Stimulated activated CD4-positive, alpha-beta T cell treated with anti-CD3 and anti-CD28 coated beads, Interleukin-2, amount 100 ng/mL, for 4 hours (primary cell): ENCODE measurements at regions not wholly inside any gene's neighbourhood (a gene's known extent, or its start where the extent isn't known, plus 50 kb on each side); places are given as distances from the start of the nearest gene placed in this dataset.

ENCODE experiments used
- DNase-seq: peaks from one replicate; pipeline ENCODE4 v3.0.0-alpha.2; 2020; ENCODE audit warnings: low read depth

GRCh38 chr3:17985658-17986347, 243.4 kb upstream of the TBC1D5 start:
- DNase-seq, result no peak

DNA sequence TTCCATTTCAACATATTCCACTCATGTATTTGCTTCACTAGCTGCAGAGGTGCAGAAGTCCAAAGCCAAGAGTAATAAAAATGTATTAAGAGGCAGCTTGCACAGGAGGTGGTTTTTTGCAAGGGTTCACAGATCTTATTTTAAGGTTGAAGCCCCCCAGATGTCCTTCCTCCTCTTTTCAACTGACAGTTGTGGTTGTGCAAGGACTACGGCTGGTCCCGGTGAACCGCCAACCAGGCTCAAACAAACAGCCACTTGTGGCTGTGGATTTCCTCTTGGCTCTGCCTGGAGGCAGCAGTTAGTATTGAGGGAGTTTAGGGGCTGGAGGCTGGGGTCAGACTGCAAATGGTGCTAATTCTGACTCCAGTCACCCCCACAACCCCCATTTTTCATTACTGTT, 240.7 kb upstream of the TBC1D5 start:
- DNase-seq, result no peak

DNA sequence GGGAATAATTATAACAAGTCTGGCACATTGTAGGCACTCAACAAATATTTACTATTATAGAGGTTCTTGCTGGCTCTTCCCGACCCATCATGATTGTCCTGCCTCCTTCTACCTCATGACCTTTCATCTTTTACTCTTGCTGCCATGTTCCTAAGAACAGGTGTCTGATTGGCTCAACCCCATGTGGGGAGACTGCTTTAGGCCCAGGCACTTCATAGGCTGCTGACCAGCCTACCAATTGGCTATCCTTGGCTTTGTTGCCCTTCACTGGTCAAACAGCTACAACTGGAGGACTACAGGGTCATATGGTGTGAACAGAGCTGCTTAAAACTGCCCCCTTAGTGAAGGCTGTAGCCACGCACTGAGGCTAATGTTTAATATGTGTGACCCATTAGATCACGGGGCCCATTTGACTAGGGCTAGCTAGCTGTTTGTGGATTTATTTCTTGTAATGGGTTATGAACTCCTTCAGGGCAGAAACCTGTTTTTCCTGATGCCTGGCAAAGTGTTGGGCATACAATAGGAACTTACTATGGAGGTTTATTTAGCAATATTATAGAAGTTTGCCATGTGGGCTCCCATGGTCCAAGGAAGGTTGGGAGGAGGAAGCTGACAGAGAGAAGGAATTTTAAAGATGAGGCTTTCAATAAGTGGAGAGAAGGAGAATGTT, 239.9 kb upstream of the TBC1D5 start:
- no peak for DNase-seq

DNA sequence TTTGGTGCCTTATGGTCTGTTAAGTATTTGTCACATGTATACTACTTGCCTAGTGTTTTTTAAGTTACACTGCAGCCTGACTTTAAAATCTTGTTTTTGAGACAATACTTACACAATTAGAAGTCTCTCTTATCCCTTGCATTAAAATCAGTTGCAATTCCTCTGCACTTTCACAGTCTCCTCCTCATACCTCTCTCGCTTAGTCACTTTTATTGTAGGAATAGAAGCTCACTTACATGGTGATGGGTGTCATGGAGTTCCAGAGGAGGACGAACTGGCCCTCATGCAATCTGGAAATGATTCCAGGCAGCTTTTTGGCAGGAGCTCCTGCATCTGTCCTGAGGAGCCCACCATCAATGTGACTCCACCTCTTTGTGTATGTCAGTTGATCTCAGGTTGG, 238.4 kb upstream of the TBC1D5 start:
- DNase-seq, result no peak

DNA sequence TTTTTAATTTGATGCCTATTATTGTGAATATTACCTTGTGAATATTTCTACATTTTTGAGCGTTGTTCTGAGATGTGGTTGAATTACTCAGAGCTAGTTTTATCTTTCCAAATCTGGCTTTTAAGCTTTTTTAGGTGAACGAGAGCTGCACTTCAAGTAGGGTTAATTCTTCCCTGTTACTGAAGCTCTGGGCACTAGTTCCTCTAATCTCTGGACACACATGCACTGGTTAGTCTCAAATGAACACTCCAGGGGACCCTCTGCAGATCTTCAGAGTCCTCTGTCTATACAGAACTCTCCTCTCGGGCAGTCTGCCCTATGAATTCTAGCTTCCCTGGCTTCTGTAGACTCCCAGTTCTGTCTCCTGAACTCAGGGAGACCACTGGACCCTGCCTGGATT, 237.5 kb upstream of the TBC1D5 start:
- DNase-seq, result no peak

- no peak for DNase-seq
Observed at GRCh38 chr3:17979252-17979651, 236.8 kb upstream of the TBC1D5 start.

DNA sequence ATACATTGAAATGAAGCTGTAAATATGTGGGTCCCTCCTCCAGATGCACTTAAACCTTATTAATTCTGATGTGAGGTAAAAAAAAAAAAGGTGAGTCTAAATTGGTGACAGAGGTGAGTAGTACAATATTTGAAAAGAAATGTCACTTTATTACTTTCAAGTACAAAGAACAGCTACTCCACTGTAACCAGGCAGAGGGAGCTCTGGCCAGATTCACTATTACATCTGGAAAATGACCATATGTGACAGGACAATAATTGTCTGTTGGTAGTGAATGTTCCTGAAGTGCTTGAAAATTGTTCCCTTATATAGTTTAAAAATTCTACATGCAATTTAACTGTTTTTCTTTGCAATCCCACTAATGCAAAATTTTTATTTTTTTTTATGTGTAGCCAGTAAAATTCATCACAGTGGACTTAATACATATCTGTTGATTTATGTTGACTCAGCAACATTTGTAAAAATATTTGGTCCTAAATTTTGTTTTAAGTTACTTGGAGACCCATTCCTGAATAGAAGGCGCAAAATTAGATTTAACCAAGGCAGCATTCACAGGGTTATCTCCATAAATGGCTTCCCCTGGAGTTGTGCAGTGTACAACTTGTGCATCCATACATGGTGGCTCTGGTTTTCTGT, 231.9 kb upstream of the TBC1D5 start:
- DNase-seq, result no peak

DNA sequence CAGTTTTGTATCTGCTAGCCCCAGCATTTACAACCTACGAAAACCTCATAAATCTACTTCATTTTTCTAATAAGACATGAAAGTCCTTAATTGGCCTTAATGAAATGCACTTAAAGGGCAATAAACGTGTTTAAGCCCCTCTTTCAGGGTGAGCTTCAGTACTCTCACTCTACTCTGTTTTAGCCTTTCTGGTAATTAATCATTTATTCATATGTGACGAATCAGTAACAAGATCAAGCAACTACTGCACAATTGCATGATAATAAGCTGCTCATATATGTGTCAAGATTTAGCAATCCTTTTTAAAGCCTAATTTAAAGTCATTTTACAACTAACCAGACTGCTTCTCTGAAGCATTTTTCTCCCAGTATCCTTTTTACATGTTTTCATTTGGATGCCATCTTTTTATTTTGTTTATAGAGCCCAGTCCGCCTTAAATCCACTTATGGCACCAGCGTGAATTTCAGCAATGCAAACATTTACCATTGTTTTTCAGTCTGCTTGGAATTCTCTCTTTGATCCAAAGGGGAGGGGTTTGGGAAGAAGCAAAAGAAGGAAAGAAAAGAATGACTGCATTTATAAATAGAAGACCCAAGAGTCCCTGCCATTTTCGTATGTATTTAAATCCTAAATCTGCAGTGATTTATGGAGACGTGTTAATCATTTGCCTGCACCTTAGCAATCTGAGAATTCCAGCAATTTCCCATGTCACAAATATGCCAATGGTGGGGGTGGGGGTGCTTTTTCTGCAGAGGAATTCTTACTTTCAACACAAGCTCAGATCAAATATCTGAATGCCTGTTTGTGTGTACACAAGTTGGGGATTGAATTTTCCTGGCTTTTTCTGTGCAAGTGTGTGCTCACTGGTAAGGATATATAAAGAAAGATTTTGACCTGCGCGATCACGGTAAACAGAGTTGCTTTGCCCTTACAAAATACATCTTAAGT, 230.8 kb upstream of the TBC1D5 start:
- DNase-seq, result no peak

- no peak for DNase-seq
Observed at GRCh38 chr3:17972476-17972875, 230.0 kb upstream of the TBC1D5 start.

GRCh38 chr3:17972030-17972429, 229.6 kb upstream of the TBC1D5 start:
- DNase-seq, result no peak

DNA sequence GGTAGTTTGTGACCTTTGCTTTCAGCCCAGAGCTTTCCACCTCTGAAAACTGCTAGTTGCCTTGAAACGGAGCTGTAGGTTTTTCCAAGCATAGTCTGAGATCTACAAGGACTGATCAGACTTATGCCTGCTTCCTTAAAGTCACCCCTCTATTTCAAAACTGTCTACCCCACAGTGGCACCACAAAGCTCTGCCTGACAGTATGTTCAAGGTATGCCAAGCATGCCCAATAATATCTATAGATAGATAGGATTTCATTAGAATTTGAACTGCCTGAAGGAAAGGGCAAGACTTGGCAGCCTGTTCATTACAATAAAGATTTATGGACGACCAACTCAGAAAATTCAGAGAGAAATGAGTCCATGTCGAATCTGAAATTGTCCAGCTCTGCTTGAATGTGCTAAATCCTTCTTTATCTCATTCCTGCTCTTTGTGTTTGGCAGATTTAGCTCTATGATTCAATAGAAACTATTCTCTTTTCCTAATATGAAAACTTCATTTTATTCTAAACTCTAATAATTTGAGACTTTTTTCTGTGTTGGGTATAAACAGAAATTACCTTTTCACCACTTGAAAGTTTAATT, 227.6 kb upstream of the TBC1D5 start:
- no peak for DNase-seq

DNA sequence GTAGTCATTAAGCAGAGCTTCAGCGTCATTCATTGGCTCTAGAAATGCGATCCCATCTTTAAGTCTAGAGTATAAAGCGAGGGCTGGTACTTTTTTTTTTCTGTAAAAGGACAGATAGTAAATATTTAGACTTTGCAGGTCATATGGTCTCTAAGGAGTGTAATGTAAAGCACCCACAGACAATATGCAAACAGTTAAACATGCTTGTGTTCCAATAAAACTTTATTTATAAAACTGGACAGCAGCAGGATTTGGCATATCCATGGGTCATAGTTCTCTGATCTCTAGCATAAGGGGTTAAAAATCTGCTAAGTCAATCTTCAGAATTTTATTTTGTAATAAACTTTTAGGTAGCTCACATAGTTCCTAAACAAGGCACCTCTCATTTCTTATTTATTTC, 226.8 kb upstream of the TBC1D5 start:
- DNase-seq, result no peak

GRCh38 chr3:17967953-17968607, 225.6 kb upstream of the TBC1D5 start:
- no peak for DNase-seq

- no peak for DNase-seq
Observed at GRCh38 chr3:17967111-17967510, 224.7 kb upstream of the TBC1D5 start.

GRCh38 chr3:17965331-17965730, 222.9 kb upstream of the TBC1D5 start:
- no peak for DNase-seq

DNA sequence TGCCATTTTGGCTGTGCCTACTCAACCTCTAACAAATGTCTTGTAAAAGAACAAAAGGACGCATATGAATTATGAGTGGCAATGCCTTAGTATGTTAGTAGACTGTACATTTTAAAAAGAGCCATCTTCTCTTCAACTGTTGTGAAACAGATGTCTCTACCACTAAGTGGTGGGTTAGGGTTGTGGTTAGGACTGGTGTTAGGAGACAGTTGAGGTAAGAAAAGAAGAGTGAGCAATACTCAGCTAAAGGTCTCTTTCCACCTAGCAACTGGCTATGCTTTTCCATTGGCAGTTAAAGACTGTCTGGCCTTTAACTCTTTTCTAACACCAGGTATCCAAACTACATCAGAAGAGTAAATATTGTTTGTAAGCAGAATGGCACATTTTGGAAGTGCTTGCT, 221.7 kb upstream of the TBC1D5 start:
- no peak for DNase-seq

DNA sequence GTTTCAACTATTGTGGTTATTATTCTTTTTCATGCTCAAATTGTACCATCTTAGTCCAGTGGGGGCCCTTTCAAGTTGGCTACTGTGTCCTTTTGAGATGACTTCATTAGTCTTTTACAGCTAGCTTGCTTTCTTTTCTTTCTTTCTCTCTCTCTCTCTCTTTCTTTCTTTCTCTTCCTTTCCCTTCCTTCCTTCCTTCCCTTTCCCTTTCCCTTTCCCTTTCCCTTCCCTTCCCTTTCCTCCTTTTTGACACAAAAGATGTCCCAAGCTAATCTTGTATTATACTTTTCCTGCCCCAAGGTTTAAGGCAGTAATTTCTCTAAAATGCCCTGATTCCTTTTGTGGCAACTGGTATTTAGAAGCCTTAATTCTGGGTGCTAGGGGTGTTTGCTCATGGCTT, 213.0 kb upstream of the TBC1D5 start:
- DNase-seq, result no peak

DNA sequence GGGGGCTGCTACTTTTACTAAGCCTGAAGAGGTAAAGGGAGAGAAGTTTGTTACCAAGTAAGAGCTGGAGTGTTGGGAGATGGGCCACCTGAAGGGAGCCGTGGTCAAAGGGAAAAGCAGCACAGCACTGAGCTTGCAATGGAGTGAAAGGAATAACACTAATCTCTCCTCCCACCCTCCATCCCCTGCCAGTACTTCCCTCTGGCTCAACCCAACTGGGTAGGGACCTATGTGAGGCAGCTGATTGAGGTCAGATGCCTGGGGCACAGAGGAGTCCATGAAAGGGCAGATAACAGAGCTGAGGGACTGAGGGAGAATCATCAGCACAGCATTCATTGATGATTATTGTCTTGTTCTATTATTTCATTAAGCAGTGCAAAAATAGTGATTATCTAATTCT, 212.4 kb upstream of the TBC1D5 start:
- no peak for DNase-seq

- DNase-seq, result no peak
Observed at GRCh38 chr3:17951241-17951640, 208.8 kb upstream of the TBC1D5 start.

GRCh38 chr3:17949101-17949500, 206.7 kb upstream of the TBC1D5 start:
- DNase-seq, result no peak

GRCh38 chr3:17947833-17948232, 205.4 kb upstream of the TBC1D5 start:
- DNase-seq, result no peak

- no peak for DNase-seq
Observed at GRCh38 chr3:17946619-17947018, 204.2 kb upstream of the TBC1D5 start.
